HEK293 (cell line): ENCODE measurements at regions not wholly inside any gene's neighbourhood (a gene's known extent, or its start where the extent isn't known, plus 50 kb on each side); places are given as distances from the start of the nearest gene placed in this dataset.

ENCODE experiments used
- CTCF ChIA-PET: fragments of 350-600 bp; formaldehyde crosslinking; extraction: SDS; loops from one replicate; lab custom pipeline; 2021; ENCODE audit warnings: antibody characterized with exemption; lab: Yijun Ruan, JAX
- POLR2A ChIA-PET: fragments of 300-600 bp; formaldehyde crosslinking; extraction: SDS; loops from one replicate; lab custom pipeline; 2020; ENCODE audit warnings: antibody characterized with exemption, inconsistent platforms; lab: Yijun Ruan, JAX
- H3K27ac ChIP-seq: fragments of 200-500 bp; sonication (Bioruptor generic); 2 replicates; pipeline ENCODE4 v1.5.1; 2014; ENCODE audit warnings: low read depth, low read length, control low read depth, inconsistent platforms; ENCODE audit errors: extremely low read depth
- H3K36me3 ChIP-seq, 2 experiments: fragments of 200-500 bp in 1 of 2; sonication (Bioruptor generic) in 1 of 2; 1 replicate in 1 of 2; 2 replicates in 1 of 2; pipeline ENCODE4 v1.5.1; 2014 to 2017; ENCODE audit warnings: inconsistent platforms in 2 of 2, low read length in 2 of 2; ENCODE audit not compliant: control insufficient read depth in 2 of 2, insufficient read depth in 1 of 2
- H3K4me1 ChIP-seq: fragments of 200-500 bp; sonication (Bioruptor generic); 2 replicates; pipeline ENCODE4 v1.5.1; 2014; ENCODE audit warnings: mild to moderate bottlenecking, low read length, inconsistent platforms; ENCODE audit not compliant: control insufficient read depth, insufficient read depth
- H3K4me3 ChIP-seq: 2 replicates; pipeline ENCODE4 v1.5.1; 2011; ENCODE audit warnings: low read depth, mild to moderate bottlenecking, control low read depth, low read length, moderate library complexity
- H3K9me3 ChIP-seq: fragments of 200-500 bp; sonication (Bioruptor generic); 2 replicates; pipeline ENCODE4 v1.5.1; 2014; ENCODE audit warnings: low read depth, low read length, inconsistent platforms; ENCODE audit not compliant: control insufficient read depth, insufficient read depth
- EGR2 ChIP-seq: fragments of 450-650 bp; formaldehyde crosslinking; IDR thresholded peaks from 2 replicates; pipeline ENCODE4 v1.5.1; 2016; ENCODE audit warnings: low read depth, missing biosample characterization, missing genetic modification characterization
- GLI2 ChIP-seq: fragments of 450-650 bp; formaldehyde crosslinking; IDR thresholded peaks from 2 replicates; pipeline ENCODE4; 2017; ENCODE audit warnings: missing biosample characterization, missing genetic modification characterization, low read depth, borderline replicate concordance
- HOXC10 ChIP-seq: sonication (generic); formaldehyde crosslinking; IDR thresholded peaks from 2 replicates; pipeline ENCODE4 v1.8.1; 2023; ENCODE audit warnings: mild to moderate bottlenecking, missing genetic modification reagents
- KLF7 ChIP-seq: fragments of 450-650 bp; formaldehyde crosslinking; IDR thresholded peaks from 2 replicates; pipeline ENCODE4 v1.5.1; 2016; ENCODE audit warnings: missing biosample characterization, missing genetic modification characterization, borderline replicate concordance
- KLF8 ChIP-seq: fragments of 450-650 bp; formaldehyde crosslinking; IDR thresholded peaks from 2 replicates; pipeline ENCODE4 v1.5.1; 2016; ENCODE audit warnings: missing biosample characterization, missing genetic modification characterization
- SALL2 ChIP-seq: fragments of 450-650 bp; formaldehyde crosslinking; IDR thresholded peaks from 2 replicates; pipeline ENCODE4 v1.5.0; 2017; ENCODE audit warnings: missing biosample characterization, mild to moderate bottlenecking, missing genetic modification characterization, borderline replicate concordance
- SCRT2 ChIP-seq: fragments of 450-650 bp; formaldehyde crosslinking; IDR thresholded peaks from 2 replicates; pipeline ENCODE4 v1.5.1; 2016; ENCODE audit warnings: missing biosample characterization, missing genetic modification characterization
- ZBTB7A ChIP-seq: fragments of 450-650 bp; formaldehyde crosslinking; IDR thresholded peaks from 2 replicates; pipeline ENCODE4 v1.5.1; 2016; ENCODE audit warnings: low read depth, missing biosample characterization, missing genetic modification characterization
- ZFP37 ChIP-seq: fragments of 450-650 bp; formaldehyde crosslinking; IDR thresholded peaks from 2 replicates; pipeline ENCODE4 v1.5.1; 2016; ENCODE audit warnings: missing biosample characterization, missing genetic modification characterization
- ZFP69B ChIP-seq: fragments of 450-650 bp; formaldehyde crosslinking; IDR thresholded peaks from 2 replicates; pipeline ENCODE4 v1.5.1; 2016; ENCODE audit warnings: missing biosample characterization, missing genetic modification characterization
- ZNF140 ChIP-seq: fragments of 450-650 bp; formaldehyde crosslinking; IDR thresholded peaks from 2 replicates; pipeline ENCODE4 v1.5.1; 2016; ENCODE audit warnings: missing biosample characterization, missing genetic modification characterization
- ZNF19 ChIP-seq: fragments of 450-650 bp; formaldehyde crosslinking; IDR thresholded peaks from 2 replicates; pipeline ENCODE4; 2016; ENCODE audit warnings: missing biosample characterization, missing genetic modification characterization, low read depth
- ZNF23 ChIP-seq: fragments of 450-650 bp; formaldehyde crosslinking; IDR thresholded peaks from 2 replicates; pipeline ENCODE4 v1.5.1; 2016; ENCODE audit warnings: missing biosample characterization, missing genetic modification characterization, borderline replicate concordance
- ZNF585B ChIP-seq: fragments of 450-650 bp; formaldehyde crosslinking; IDR thresholded peaks from 2 replicates; pipeline ENCODE4 v1.5.1; 2016; ENCODE audit warnings: missing biosample characterization, missing genetic modification characterization
- ZNF629 ChIP-seq: fragments of 450-650 bp; formaldehyde crosslinking; IDR thresholded peaks from 2 replicates; pipeline ENCODE4 v1.5.1; 2017; ENCODE audit warnings: missing biosample characterization, missing genetic modification characterization
- ZNF654 ChIP-seq: fragments of 450-650 bp; formaldehyde crosslinking; IDR thresholded peaks from 2 replicates; pipeline ENCODE4 v1.5.1; 2016; ENCODE audit warnings: low read depth, missing biosample characterization, missing genetic modification characterization
- ZNF660 ChIP-seq: fragments of 450-650 bp; IDR thresholded peaks from 2 replicates; pipeline ENCODE4 v1.5.1; 2018; ENCODE audit warnings: missing biosample characterization, mild to moderate bottlenecking, missing genetic modification characterization
- ZNF670 ChIP-seq: fragments of 450-650 bp; formaldehyde crosslinking; IDR thresholded peaks from 2 replicates; pipeline ENCODE4 v1.5.1; 2016; ENCODE audit warnings: missing biosample characterization, missing genetic modification characterization, low read depth
- ZNF776 ChIP-seq: fragments of 450-650 bp; formaldehyde crosslinking; IDR thresholded peaks from 2 replicates; pipeline ENCODE4 v1.5.0; 2017; ENCODE audit warnings: missing biosample characterization, missing genetic modification characterization, borderline replicate concordance
- ZNF777 ChIP-seq: fragments of 450-650 bp; formaldehyde crosslinking; IDR thresholded peaks from 2 replicates; pipeline ENCODE4 v1.5.1; 2017; ENCODE audit warnings: missing biosample characterization, missing genetic modification characterization, borderline replicate concordance
- TF ChIP-seq, protein P1 (sequence below): fragments of 450-650 bp; formaldehyde crosslinking; IDR thresholded peaks from 2 replicates; pipeline ENCODE4 v1.5.1; 2016; ENCODE audit warnings: missing biosample characterization, missing genetic modification characterization
- TF ChIP-seq, protein P2 (sequence below): fragments of 450-650 bp; formaldehyde crosslinking; IDR thresholded peaks from 2 replicates; pipeline ENCODE4 v1.5.1; 2017; ENCODE audit warnings: missing biosample characterization, missing genetic modification characterization
- TF ChIP-seq, protein P3 (sequence below): fragments of 450-650 bp; formaldehyde crosslinking; IDR thresholded peaks from 2 replicates; pipeline ENCODE4 v1.5.1; 2017; ENCODE audit warnings: missing biosample characterization, missing genetic modification characterization
- TF ChIP-seq, protein P4 (sequence below): fragments of 450-650 bp; formaldehyde crosslinking; IDR thresholded peaks from 2 replicates; pipeline ENCODE4 v1.5.1; 2016; ENCODE audit warnings: missing biosample characterization, missing genetic modification characterization
- TF ChIP-seq, protein P5 (sequence below): fragments of 450-650 bp; formaldehyde crosslinking; IDR thresholded peaks from 2 replicates; pipeline ENCODE4 v1.5.1; 2016; ENCODE audit warnings: missing biosample characterization, missing genetic modification characterization

DNA sequence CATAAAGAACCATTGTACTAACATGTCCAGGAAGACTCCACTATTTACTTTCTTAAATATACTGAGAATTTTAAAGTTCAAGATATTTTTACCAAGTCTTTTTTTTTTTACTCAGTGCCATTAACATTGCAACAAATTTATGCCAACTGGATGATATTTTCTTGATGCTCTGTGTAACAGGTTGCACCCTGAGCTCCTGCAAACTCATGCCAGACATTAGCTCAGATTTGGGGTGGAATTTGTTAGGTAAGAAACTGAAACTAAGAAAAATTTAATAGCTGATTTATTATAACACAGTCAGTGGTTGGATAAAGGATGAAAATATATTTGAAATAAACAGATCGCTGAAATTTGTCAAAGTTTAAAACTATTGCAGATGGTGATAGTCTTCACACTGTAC, 228.6 kb upstream of the SPHKAP start:
- CTCF ChIA-PET: no interaction called here
- POLR2A ChIA-PET: no interaction called here
- Histone ChIP-seq H3K4me1 (no peaks in the 10 kb centered on the region), H3K27ac (no peak overlapping the region), H3K4me3 (no peak overlapping the region), H3K36me3 (no peaks in the 10 kb centered on the region), H3K9me3 (no peaks in the 10 kb centered on the region)
- no peak for TF ChIP-seq ZFP37 (tag by site-specific recombination)
- no peak for TF ChIP-seq EGR2 (tag by site-specific recombination)
- no peak for TF ChIP-seq ZNF670 (tag by site-specific recombination)
- TF ChIP-seq ZNF140 (tag by site-specific recombination): no peak
- no peak for TF ChIP-seq KLF7 (tag by site-specific recombination)
- no peak for TF ChIP-seq ZNF654 (tag by site-specific recombination)
- TF ChIP-seq, protein P1, sequence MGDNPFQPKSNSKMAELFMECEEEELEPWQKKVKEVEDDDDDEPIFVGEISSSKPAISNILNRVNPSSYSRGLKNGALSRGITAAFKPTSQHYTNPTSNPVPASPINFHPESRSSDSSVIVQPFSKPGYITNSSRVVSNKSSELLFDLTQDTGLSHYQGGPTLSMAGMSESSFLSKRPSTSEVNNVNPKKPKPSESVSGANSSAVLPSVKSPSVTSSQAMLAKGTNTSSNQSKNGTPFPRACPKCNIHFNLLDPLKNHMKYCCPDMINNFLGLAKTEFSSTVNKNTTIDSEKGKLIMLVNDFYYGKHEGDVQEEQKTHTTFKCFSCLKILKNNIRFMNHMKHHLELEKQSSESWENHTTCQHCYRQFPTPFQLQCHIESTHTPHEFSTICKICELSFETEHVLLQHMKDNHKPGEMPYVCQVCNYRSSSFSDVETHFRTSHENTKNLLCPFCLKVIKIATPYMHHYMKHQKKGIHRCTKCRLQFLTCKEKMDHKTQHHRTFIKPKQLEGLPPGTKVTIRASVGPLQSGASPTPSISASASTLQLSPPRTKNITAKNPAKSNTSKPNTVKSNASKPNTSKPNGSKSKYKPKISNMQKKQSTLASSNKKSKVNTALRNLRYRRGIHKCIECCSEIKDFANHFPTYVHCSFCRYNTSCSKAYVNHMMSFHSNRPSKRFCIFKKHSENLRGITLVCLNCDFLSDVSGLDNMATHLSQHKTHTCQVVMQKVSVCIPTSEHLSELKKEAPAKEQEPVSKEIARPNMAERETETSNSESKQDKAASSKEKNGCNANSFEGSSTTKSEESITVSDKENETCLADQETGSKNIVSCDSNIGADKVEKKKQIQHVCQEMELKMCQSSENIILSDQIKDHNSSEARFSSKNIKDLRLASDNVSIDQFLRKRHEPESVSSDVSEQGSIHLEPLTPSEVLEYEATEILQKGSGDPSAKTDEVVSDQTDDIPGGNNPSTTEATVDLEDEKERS: no peak
- TF ChIP-seq ZNF660: no peak
- no peak for TF ChIP-seq SALL2 (tag by site-specific recombination)
- TF ChIP-seq ZNF776 (tag by site-specific recombination): no peak
- no peak for TF ChIP-seq ZNF19 (tag by site-specific recombination)
- no peak for TF ChIP-seq SCRT2 (tag by site-specific recombination)
- no peak for TF ChIP-seq ZBTB7A (tag by site-specific recombination)
- no peak for TF ChIP-seq GLI2 (tag by site-specific recombination)
- TF ChIP-seq, protein P2, sequence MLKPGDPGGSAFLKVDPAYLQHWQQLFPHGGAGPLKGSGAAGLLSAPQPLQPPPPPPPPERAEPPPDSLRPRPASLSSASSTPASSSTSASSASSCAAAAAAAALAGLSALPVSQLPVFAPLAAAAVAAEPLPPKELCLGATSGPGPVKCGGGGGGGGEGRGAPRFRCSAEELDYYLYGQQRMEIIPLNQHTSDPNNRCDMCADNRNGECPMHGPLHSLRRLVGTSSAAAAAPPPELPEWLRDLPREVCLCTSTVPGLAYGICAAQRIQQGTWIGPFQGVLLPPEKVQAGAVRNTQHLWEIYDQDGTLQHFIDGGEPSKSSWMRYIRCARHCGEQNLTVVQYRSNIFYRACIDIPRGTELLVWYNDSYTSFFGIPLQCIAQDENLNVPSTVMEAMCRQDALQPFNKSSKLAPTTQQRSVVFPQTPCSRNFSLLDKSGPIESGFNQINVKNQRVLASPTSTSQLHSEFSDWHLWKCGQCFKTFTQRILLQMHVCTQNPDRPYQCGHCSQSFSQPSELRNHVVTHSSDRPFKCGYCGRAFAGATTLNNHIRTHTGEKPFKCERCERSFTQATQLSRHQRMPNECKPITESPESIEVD: no peak
- TF ChIP-seq ZNF23 (tag by site-specific recombination): no peak
- TF ChIP-seq, protein P3, sequence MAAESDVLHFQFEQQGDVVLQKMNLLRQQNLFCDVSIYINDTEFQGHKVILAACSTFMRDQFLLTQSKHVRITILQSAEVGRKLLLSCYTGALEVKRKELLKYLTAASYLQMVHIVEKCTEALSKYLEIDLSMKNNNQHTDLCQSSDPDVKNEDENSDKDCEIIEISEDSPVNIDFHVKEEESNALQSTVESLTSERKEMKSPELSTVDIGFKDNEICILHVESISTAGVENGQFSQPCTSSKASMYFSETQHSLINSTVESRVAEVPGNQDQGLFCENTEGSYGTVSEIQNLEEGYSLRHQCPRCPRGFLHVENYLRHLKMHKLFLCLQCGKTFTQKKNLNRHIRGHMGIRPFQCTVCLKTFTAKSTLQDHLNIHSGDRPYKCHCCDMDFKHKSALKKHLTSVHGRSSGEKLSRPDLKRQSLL (tag by site-specific recombination): no peak
- TF ChIP-seq, protein P4, sequence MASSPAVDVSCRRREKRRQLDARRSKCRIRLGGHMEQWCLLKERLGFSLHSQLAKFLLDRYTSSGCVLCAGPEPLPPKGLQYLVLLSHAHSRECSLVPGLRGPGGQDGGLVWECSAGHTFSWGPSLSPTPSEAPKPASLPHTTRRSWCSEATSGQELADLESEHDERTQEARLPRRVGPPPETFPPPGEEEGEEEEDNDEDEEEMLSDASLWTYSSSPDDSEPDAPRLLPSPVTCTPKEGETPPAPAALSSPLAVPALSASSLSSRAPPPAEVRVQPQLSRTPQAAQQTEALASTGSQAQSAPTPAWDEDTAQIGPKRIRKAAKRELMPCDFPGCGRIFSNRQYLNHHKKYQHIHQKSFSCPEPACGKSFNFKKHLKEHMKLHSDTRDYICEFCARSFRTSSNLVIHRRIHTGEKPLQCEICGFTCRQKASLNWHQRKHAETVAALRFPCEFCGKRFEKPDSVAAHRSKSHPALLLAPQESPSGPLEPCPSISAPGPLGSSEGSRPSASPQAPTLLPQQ (tag by site-specific recombination): no peak

DNA sequence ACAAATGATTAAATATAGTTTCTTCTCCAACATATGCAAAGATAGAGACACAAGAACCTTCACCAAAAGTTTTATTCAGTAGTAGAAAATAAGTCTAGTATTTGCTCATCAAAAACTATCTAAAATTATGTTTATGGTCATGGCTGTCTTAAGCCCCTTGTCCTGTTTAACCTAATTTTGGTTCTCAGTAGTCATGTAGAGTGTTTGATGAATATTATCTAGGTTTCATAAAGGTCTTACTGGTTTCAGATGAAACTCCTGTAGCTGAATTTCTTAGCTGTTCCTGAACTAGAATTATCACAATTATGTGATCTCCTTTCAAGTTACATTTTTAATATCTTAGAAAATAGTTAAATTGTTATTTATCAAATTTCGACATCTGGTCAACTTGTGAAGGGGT, 228.0 kb upstream of the SPHKAP start:
- H3K27ac ChIP-seq: no peak overlapping the region
- no peaks in the 10 kb centered on the region for H3K9me3 ChIP-seq
- ChIA-PET CTCF (no interaction called here), POLR2A (no interaction called here)
- TF ChIP-seq, protein P5, sequence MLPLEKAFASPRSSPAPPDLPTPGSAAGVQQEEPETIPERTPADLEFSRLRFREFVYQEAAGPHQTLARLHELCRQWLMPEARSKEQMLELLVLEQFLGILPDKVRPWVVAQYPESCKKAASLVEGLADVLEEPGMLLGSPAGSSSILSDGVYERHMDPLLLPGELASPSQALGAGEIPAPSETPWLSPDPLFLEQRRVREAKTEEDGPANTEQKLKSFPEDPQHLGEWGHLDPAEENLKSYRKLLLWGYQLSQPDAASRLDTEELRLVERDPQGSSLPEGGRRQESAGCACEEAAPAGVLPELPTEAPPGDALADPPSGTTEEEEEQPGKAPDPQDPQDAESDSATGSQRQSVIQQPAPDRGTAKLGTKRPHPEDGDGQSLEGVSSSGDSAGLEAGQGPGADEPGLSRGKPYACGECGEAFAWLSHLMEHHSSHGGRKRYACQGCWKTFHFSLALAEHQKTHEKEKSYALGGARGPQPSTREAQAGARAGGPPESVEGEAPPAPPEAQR (tag by site-specific recombination): no peak
- TF ChIP-seq KLF8 (tag by site-specific recombination) (no peak), ZNF777 (tag by site-specific recombination) (no peak), HOXC10 (no peak), ZNF585B (tag by site-specific recombination) (no peak), ZNF629 (tag by site-specific recombination) (no peak), ZFP69B (no peak)
- no peaks in the 10 kb centered on the region for H3K36me3 ChIP-seq
- H3K4me3 ChIP-seq: no peak overlapping the region
- H3K4me1 ChIP-seq: no peaks in the 10 kb centered on the region
